Mesendoderm (in vitro differentiated cells): ENCODE measurements at regions not wholly inside any gene's neighbourhood (a gene's known extent, or its start where the extent isn't known, plus 50 kb on each side); places are given as distances from the start of the nearest gene placed in this dataset.

ENCODE experiments used
- DNase-seq: peaks from one replicate; pipeline ENCODE4 v3.0.0; 2013
- H2AK5ac ChIP-seq: 2 replicates; pipeline ENCODE4 v1.6.1; 2013; ENCODE audit warnings: low read length, inconsistent platforms
- H2BK120ac ChIP-seq: 2 replicates; pipeline ENCODE4 v1.6.1; 2013; ENCODE audit warnings: low read depth, mild to moderate bottlenecking, low read length, moderate library complexity, mixed read lengths
- H2BK15ac ChIP-seq: replicated peaks from 2 replicates; pipeline ENCODE4 v1.6.1; 2013; ENCODE audit warnings: low read depth, mild to moderate bottlenecking, moderate library complexity
- H2BK5ac ChIP-seq: 2 replicates; pipeline ENCODE4 v1.6.1; 2013; ENCODE audit warnings: low read length, inconsistent platforms
- H3K18ac ChIP-seq: 2 replicates; pipeline ENCODE4 v1.6.1; 2013; ENCODE audit warnings: mild to moderate bottlenecking, low read length, mixed read lengths
- H3K23ac ChIP-seq: one replicate; pipeline ENCODE4 v1.6.1; 2013; ENCODE audit warnings: low read length
- H3K27ac ChIP-seq: 2 replicates; pipeline ENCODE4 v1.5.1; 2013; ENCODE audit warnings: low read depth, mild to moderate bottlenecking, inconsistent platforms, low read length, moderate library complexity
- H3K27me3 ChIP-seq: 2 replicates; pipeline ENCODE4 v1.6.1; 2013; ENCODE audit warnings: low read length, control low read depth, mild to moderate bottlenecking, inconsistent platforms; ENCODE audit not compliant: insufficient read depth, poor library complexity
- H3K36me3 ChIP-seq: 2 replicates; pipeline ENCODE4 v1.6.1; 2013; ENCODE audit warnings: low read length, inconsistent platforms; ENCODE audit not compliant: control insufficient read depth, insufficient read depth
- H3K4ac ChIP-seq: one replicate; pipeline ENCODE4 v1.6.1; 2013; ENCODE audit warnings: low read depth, mild to moderate bottlenecking, low read length, moderate library complexity
- H3K4me1 ChIP-seq: 2 replicates; pipeline ENCODE4 v1.6.1; 2013; ENCODE audit warnings: low read depth, low read length, inconsistent platforms; ENCODE audit not compliant: control insufficient read depth
- H3K4me2 ChIP-seq: 2 replicates; pipeline ENCODE4 v1.6.1; 2013; ENCODE audit warnings: low read length
- H3K4me3 ChIP-seq: 2 replicates; pipeline ENCODE4 v1.5.1; 2013; ENCODE audit warnings: mild to moderate bottlenecking, low read length
- H3K56ac ChIP-seq: one replicate; pipeline ENCODE4 v1.6.1; 2013; ENCODE audit warnings: low read length
- H3K79me1 ChIP-seq: 2 replicates; pipeline ENCODE4 v1.6.1; 2013; ENCODE audit warnings: low read length, inconsistent platforms
- H3K79me2 ChIP-seq: 2 replicates; pipeline ENCODE4 v1.6.1; 2013; ENCODE audit warnings: mild to moderate bottlenecking, low read length; ENCODE audit not compliant: control insufficient read depth, insufficient read depth
- H3K9ac ChIP-seq: 2 replicates; pipeline ENCODE4 v1.6.1; 2013; ENCODE audit warnings: low read length, inconsistent platforms
- H4K5ac ChIP-seq: one replicate; pipeline ENCODE4 v1.6.1; 2013; ENCODE audit warnings: low read length
- H4K8ac ChIP-seq: one replicate; pipeline ENCODE4 v1.6.1; 2013; ENCODE audit warnings: low read depth, mild to moderate bottlenecking, control low read depth, low read length, moderate library complexity
- WGBS: extraction: QIAGEN DNeasy Blood & Tissue Kit; methylation state at CpG from one replicate; pipeline ENCODE4 v1.1.7; 2013; ENCODE audit warnings: low lambda C conversion rate, missing lambda C conversion rate; ENCODE audit not compliant: insufficient coverage; ENCODE audit errors: extremely low coverage; 5-methylcytosine and 5-hydroxymethylcytosine counted together

DNA sequence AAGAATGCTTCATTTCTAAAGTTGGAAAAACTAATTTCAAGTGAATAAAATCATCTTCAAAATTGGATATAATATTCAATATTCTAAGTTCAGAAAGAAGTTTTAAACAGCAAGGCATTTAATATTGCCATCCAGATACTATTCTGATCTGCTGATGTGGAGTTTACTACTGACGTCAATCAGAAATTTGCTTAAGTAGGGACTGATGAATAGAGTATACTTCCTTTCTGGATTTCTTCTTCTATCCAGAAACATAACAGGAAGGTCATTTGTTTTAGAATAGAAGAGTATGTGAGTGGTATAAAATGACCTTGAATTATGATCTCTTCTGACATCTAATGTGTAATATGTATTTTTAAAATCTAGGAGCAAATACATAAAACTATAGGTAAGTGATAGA is 308.1 kb upstream of the ADGRL2 start:
- Histone ChIP-seq H3K4me2 (no peak overlapping the region), H3K4me3 (no peak overlapping the region), H3K9ac (no peak overlapping the region), H3K23ac (no peak overlapping the region), H3K27ac (no peak overlapping the region), H3K4me1 (peaks cover 2% of the 10 kb centered on the region), H3K79me1 (no peaks in the 10 kb centered on the region), H3K79me2 (no peaks in the 10 kb centered on the region), H3K56ac (no peak overlapping the region), H2BK5ac (no peak overlapping the region), H3K4ac (no peak overlapping the region), H4K5ac (no peak overlapping the region), H4K8ac (no peak overlapping the region), H2BK120ac (no peak overlapping the region), H2AK5ac (no peak overlapping the region), H3K36me3 (no peaks in the 10 kb centered on the region), H2BK15ac (no peak overlapping the region), H3K18ac (no peak overlapping the region), H3K27me3 (no peaks in the 10 kb centered on the region)
- no CpG with 5 or more reads among the region's 1 CpG for WGBS
- no peak for DNase-seq

GRCh38 chr1:81490614-81491013 is 310.1 kb upstream of the ADGRL2 start:
- Histone ChIP-seq H3K56ac (no peak overlapping the region), H3K4ac (no peak overlapping the region), H3K4me3 (no peak overlapping the region), H2BK5ac (no peak overlapping the region), H3K9ac (no peak overlapping the region), H3K79me1 (no peaks in the 10 kb centered on the region), H3K23ac (no peak overlapping the region), H3K4me2 (no peak overlapping the region), H2BK120ac (no peak overlapping the region), H2AK5ac (no peak overlapping the region), H2BK15ac (no peak overlapping the region), H3K18ac (no peak overlapping the region), H4K5ac (no peak overlapping the region), H3K27ac (no peak overlapping the region), H3K27me3 (no peaks in the 10 kb centered on the region), H3K79me2 (no peaks in the 10 kb centered on the region), H3K4me1 (peaks cover 2% of the 10 kb centered on the region), H3K36me3 (no peaks in the 10 kb centered on the region), H4K8ac (no peak overlapping the region)
- no CpG with 5 or more reads among the region's 1 CpG for WGBS
- no peak for DNase-seq

GRCh38 chr1:81489372-81489934 is 311.3 kb upstream of the ADGRL2 start:
- peaks cover 2% of the 10 kb centered on the region for H3K4me1 ChIP-seq
- no peak overlapping the region for H3K4me3 ChIP-seq
- no peak overlapping the region for H3K23ac ChIP-seq
- no peak overlapping the region for H3K4me2 ChIP-seq
- H3K79me1 ChIP-seq: no peaks in the 10 kb centered on the region
- no peak for DNase-seq
- H3K56ac ChIP-seq: no peak overlapping the region
- no peaks in the 10 kb centered on the region for H3K79me2 ChIP-seq
- no peak overlapping the region for H4K5ac ChIP-seq
- H2BK5ac ChIP-seq: no peak overlapping the region
- no peaks in the 10 kb centered on the region for H3K27me3 ChIP-seq
- H2BK15ac ChIP-seq: no peak overlapping the region
- WGBS: no CpG with 5 or more reads among the region's 1 CpG
- H3K27ac ChIP-seq: no peak overlapping the region
- H2BK120ac ChIP-seq: no peak overlapping the region
- H4K8ac ChIP-seq: no peak overlapping the region
- no peaks in the 10 kb centered on the region for H3K36me3 ChIP-seq
- no peak overlapping the region for H3K9ac ChIP-seq
- H2AK5ac ChIP-seq: no peak overlapping the region
- H3K4ac ChIP-seq: no peak overlapping the region
- H3K18ac ChIP-seq: no peak overlapping the region

GRCh38 chr1:81484284-81484683 is 316.4 kb upstream of the ADGRL2 start:
- H3K27me3 ChIP-seq: no peaks in the 10 kb centered on the region
- no peak overlapping the region for H4K5ac ChIP-seq
- H3K79me2 ChIP-seq: no peaks in the 10 kb centered on the region
- no peak overlapping the region for H3K27ac ChIP-seq
- H4K8ac ChIP-seq: no peak overlapping the region
- H3K4me3 ChIP-seq: no peak overlapping the region
- DNase-seq: no peak
- H2BK5ac ChIP-seq: no peak overlapping the region
- WGBS: no CpG with 5 or more reads among the region's 2 CpGs
- no peak overlapping the region for H3K9ac ChIP-seq
- H3K18ac ChIP-seq: no peak overlapping the region
- H3K4ac ChIP-seq: no peak overlapping the region
- no peaks in the 10 kb centered on the region for H3K79me1 ChIP-seq
- no peak overlapping the region for H3K56ac ChIP-seq
- no peak overlapping the region for H3K4me2 ChIP-seq
- H2AK5ac ChIP-seq: no peak overlapping the region
- no peaks in the 10 kb centered on the region for H3K36me3 ChIP-seq
- H3K23ac ChIP-seq: no peak overlapping the region
- H2BK120ac ChIP-seq: no peak overlapping the region
- H2BK15ac ChIP-seq: no peak overlapping the region
- H3K4me1 ChIP-seq: no peaks in the 10 kb centered on the region

DNA sequence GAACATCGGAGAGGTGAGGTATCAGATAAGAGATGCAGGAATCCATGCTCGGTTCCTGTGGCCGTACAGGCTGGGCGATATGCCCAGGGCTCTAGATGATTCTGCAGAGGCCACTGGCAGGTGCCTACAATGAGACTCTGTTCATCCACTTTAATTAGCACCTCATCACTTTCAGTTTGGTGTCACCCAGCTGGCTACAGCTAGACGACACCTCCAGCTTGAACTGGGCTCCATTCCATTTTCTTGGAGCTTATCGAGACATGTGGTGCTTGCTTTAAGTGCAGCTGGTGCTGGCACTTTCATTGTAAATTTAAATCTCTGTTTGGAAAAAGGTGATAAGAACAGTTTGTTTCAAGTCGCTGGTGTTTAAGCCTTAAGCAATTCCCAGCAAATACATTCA is 322.5 kb upstream of the ADGRL2 start:
- Histone ChIP-seq H2BK5ac (no peak overlapping the region), H3K18ac (no peak overlapping the region), H2AK5ac (no peak overlapping the region), H3K27ac (no peak overlapping the region), H3K36me3 (no peaks in the 10 kb centered on the region), H2BK120ac (no peak overlapping the region), H3K79me2 (no peaks in the 10 kb centered on the region), H3K79me1 (no peaks in the 10 kb centered on the region), H4K5ac (no peak overlapping the region), H3K4ac (no peak overlapping the region), H4K8ac (no peak overlapping the region), H3K4me3 (no peak overlapping the region), H3K23ac (no peak overlapping the region), H3K9ac (no peak overlapping the region), H3K4me2 (no peak overlapping the region), H3K56ac (no peak overlapping the region), H2BK15ac (no peak overlapping the region), H3K27me3 (no peaks in the 10 kb centered on the region), H3K4me1 (no peaks in the 10 kb centered on the region)
- DNase-seq: peak; percentile 52
- no CpG with 5 or more reads among the region's 7 CpGs for WGBS

GRCh38 chr1:81477710-81478109 is 323.0 kb upstream of the ADGRL2 start:
- 100% methylated on average over 1 of the region's 5 CpGs for WGBS
- no peak overlapping the region for H3K4me3 ChIP-seq
- H3K4me2 ChIP-seq: no peak overlapping the region
- H3K36me3 ChIP-seq: no peaks in the 10 kb centered on the region
- H2BK5ac ChIP-seq: no peak overlapping the region
- H3K79me2 ChIP-seq: no peaks in the 10 kb centered on the region
- H4K5ac ChIP-seq: no peak overlapping the region
- H3K79me1 ChIP-seq: no peaks in the 10 kb centered on the region
- no peak for DNase-seq
- H3K9ac ChIP-seq: no peak overlapping the region
- H3K27ac ChIP-seq: no peak overlapping the region
- no peak overlapping the region for H3K23ac ChIP-seq
- H2BK120ac ChIP-seq: no peak overlapping the region
- H3K27me3 ChIP-seq: no peaks in the 10 kb centered on the region
- H2BK15ac ChIP-seq: no peak overlapping the region
- no peaks in the 10 kb centered on the region for H3K4me1 ChIP-seq
- H3K56ac ChIP-seq: no peak overlapping the region
- H3K18ac ChIP-seq: no peak overlapping the region
- H2AK5ac ChIP-seq: no peak overlapping the region
- no peak overlapping the region for H4K8ac ChIP-seq
- H3K4ac ChIP-seq: no peak overlapping the region
